ENCODE measurements at regions not wholly inside any gene's neighbourhood (a gene's known extent, or its start where the extent isn't known, plus 50 kb on each side); places are given as distances from the start of the nearest gene placed in this dataset.

- no peaks in the 10 kb centered on the region for H3K9me3 ChIP-seq
- no peaks in the 10 kb centered on the region for H3K36me3 ChIP-seq
- no peak overlapping the region for H3K4me3 ChIP-seq
- no peak overlapping the region for H3K27ac ChIP-seq
- in situ Hi-C loops (cut with MboI; ENCODE audit: low pct_ligation_motif_present in 1 of 4, low pct_unique_long_range_greater_than_20kb in 1 of 4, low sequenced_read_pairs in 3 of 4), result no loop called here
- H3K4me1 ChIP-seq, result no peaks in the 10 kb centered on the region
- peak; percentile 25 for DNase-seq
- 44 to 62% methylated on average over 5 to 11 of the region's 11 CpGs for WGBS, 2 donors (ENCODE audit: low coverage in 1 of 2)
- intact Hi-C loops (cut with DNase I; ENCODE audit: low total_unique reads), result no loop called here
- peaks cover 3% of the 10 kb centered on the region for H3K27me3 ChIP-seq
- TF ChIP-seq CTCF (IDR thresholded peaks at IDR 0.05) (peak; percentile 41 to 71 (median 67)), POLR2A (IDR thresholded peaks at IDR 0.05) (no peak)
These were observed 304.8 kb upstream of the OR4E1 start for GRCh38 chr14:21978184-21978998.

DNA sequence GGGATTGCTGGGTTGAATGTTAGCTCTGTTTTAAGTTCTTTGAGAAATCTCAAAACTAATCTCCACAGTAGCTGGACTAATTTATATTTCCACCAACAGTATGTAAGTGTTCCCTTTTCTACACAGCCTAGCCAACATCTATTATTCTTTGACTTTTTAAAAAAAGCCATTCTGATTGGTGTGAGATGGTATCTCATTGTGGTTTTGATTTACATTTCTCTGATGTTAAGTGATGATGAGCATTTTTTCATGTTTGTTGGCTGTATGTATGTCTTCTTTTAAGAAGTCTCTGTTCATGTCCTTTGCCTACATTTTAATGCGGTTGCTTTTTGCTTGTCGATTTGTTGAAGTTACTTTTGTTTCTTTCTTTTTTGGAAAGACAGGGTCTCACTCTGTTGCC, 301.1 kb upstream of the OR4E1 start:
- peaks cover 3% of the 10 kb centered on the region for H3K27me3 ChIP-seq
- intact Hi-C loops (cut with DNase I; ENCODE audit: low total_unique reads), result no loop called here
- H3K4me3 ChIP-seq, result no peak overlapping the region
- in situ Hi-C loops (cut with MboI; ENCODE audit: low pct_ligation_motif_present in 1 of 4, low pct_unique_long_range_greater_than_20kb in 1 of 4, low sequenced_read_pairs in 3 of 4), result no loop called here
- 88 to 100% methylated on average over 1 to 2 of the region's 2 CpGs for WGBS, 2 donors (ENCODE audit: low coverage in 1 of 2)
- no peak for DNase-seq
- H3K27ac ChIP-seq, result no peak overlapping the region
- H3K9me3 ChIP-seq, result no peaks in the 10 kb centered on the region
- TF ChIP-seq POLR2A (IDR thresholded peaks at IDR 0.05), result no peak
- no peak for TF ChIP-seq EP300 (IDR thresholded peaks at IDR 0.05; ENCODE audit: low read depth)
- no peak for TF ChIP-seq POLR2AphosphoS5 (IDR thresholded peaks at IDR 0.05)
- no peak for TF ChIP-seq CTCF (IDR thresholded peaks at IDR 0.05)
- no peaks in the 10 kb centered on the region for H3K36me3 ChIP-seq
- no peaks in the 10 kb centered on the region for H3K4me1 ChIP-seq

DNA sequence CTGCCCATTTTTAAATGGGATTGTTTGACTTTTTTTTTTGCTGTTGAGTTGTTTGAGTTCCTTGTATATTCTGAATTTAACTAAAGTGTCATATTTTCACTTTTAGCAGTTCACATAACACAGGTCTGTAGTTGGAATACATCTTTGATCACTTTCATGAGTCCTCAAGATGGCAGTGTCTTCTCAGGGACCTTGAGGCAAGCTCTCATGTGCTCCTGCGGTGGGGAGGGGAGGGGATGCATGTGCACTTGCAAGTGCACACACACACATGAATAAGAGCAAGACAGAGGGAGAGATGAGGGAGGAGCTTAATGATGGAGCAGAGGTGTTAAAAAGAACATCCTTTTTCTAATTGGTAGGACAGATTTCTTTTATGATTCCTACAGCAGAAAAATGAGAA, 291.4 kb upstream of the OR4E1 start:
- in situ Hi-C loops (cut with MboI; ENCODE audit: low pct_ligation_motif_present in 1 of 4, low pct_unique_long_range_greater_than_20kb in 1 of 4, low sequenced_read_pairs in 3 of 4), result no loop called here
- intact Hi-C loops (cut with DNase I; ENCODE audit: low total_unique reads), result no loop called here
- Histone ChIP-seq H3K27ac (no peak overlapping the region), H3K4me3 (no peak overlapping the region), H3K4me1 (no peaks in the 10 kb centered on the region), H3K9me3 (no peaks in the 10 kb centered on the region), H3K27me3 (no peaks in the 10 kb centered on the region), H3K36me3 (no peaks in the 10 kb centered on the region)
- 82% methylated on average over 1 of the region's 1 CpG; no CpG with 5 or more reads in 1 of the 2 donors for WGBS, 2 donors (ENCODE audit: low coverage in 1 of 2)
- TF ChIP-seq POLR2AphosphoS5 (IDR thresholded peaks at IDR 0.05), result no peak
- no peak for TF ChIP-seq POLR2A (IDR thresholded peaks at IDR 0.05)
- no peak for TF ChIP-seq EP300 (IDR thresholded peaks at IDR 0.05; ENCODE audit: low read depth)
- no peak for TF ChIP-seq CTCF (IDR thresholded peaks at IDR 0.05)
- no peak for DNase-seq

DNA sequence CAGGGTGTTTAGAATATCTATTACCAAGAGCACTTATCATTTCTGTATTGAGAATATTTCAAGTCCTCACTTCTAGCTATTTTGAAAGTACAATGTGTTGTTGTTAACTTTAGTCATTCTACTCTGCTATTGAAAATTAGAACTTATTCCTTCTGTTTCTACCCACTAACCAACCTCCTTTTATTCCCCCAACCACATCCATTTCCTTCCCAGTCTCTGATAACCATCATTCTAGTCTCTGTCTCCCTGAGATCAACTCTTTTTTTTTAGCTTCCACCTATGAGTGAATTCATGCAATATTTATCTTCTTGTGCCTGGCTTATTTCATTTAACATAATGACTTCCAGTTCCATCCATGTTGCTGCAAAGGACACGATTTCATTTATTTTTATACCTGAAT, 290.6 kb upstream of the OR4E1 start:
- H3K9me3 ChIP-seq, result no peaks in the 10 kb centered on the region
- H3K27me3 ChIP-seq, result no peaks in the 10 kb centered on the region
- no peak for TF ChIP-seq POLR2A (IDR thresholded peaks at IDR 0.05)
- no peak for TF ChIP-seq EP300 (IDR thresholded peaks at IDR 0.05; ENCODE audit: low read depth)
- no peak for TF ChIP-seq CTCF (IDR thresholded peaks at IDR 0.05)
- TF ChIP-seq POLR2AphosphoS5 (IDR thresholded peaks at IDR 0.05), result no peak
- no peak overlapping the region for H3K27ac ChIP-seq
- in situ Hi-C loops (cut with MboI; ENCODE audit: low pct_ligation_motif_present in 1 of 4, low pct_unique_long_range_greater_than_20kb in 1 of 4, low sequenced_read_pairs in 3 of 4) (no loop called here), intact Hi-C loops (cut with DNase I; ENCODE audit: low total_unique reads) (no loop called here)
- H3K4me3 ChIP-seq, result no peak overlapping the region
- H3K4me1 ChIP-seq, result no peaks in the 10 kb centered on the region
- WGBS, 2 donors (ENCODE audit: low coverage in 1 of 2), result 64 to 65% methylated on average over 1 of the region's 1 CpG
- no peak for DNase-seq
- H3K36me3 ChIP-seq, result no peaks in the 10 kb centered on the region
